Endothelial cell of umbilical vein (primary cell): ENCODE measurements at regions not wholly inside any gene's neighbourhood (a gene's known extent, or its start where the extent isn't known, plus 50 kb on each side); places are given as distances from the start of the nearest gene placed in this dataset.

ENCODE experiments used
- BruUV-seq: library from RNA; stranded (reverse); fragments of 400-500 nt; replicated peaks from 2 replicates; lab custom pipeline; 2021; lab: Mats Ljungman, UMichigan
- CTCF ChIA-PET: fragments of 300-600, 350-600 bp; sonication (Branson Sonifier 250); formaldehyde crosslinking; loops from one replicate; lab custom pipeline; 2021; ENCODE audit warnings: antibody characterized with exemption, inconsistent platforms; lab: Charles Lee
- POLR2A ChIA-PET: fragments of 300-600, 350-600 bp; sonication (Branson Sonifier 250); formaldehyde crosslinking; loops from one replicate; lab custom pipeline; 2021; ENCODE audit warnings: antibody characterized with exemption, inconsistent platforms; lab: Charles Lee
- DNase-seq: peaks from one replicate; pipeline ENCODE4 v3.0.0-alpha.2; 2011; ENCODE audit warnings: low read depth, low spot score
- FAIRE-seq: peaks from 2 replicates; lab custom pipeline; 2011; peaks lifted over from hg19 to GRCh38; lab: Jason Lieb, UNC
- H2AFZ ChIP-seq: 2 replicates; pipeline ENCODE4 v1.6.0; 2012; ENCODE audit warnings: low read depth, low read length, control low read depth, inconsistent platforms
- H3K27ac ChIP-seq: 2 replicates; pipeline ENCODE4 v1.5.1; 2011; ENCODE audit warnings: low read depth, mild to moderate bottlenecking, control low read depth, low read length, moderate library complexity; ENCODE audit not compliant: insufficient read depth
- H3K27me3 ChIP-seq, 2 experiments: 2 replicates each; pipeline versions ENCODE4 v1.6.0 to v1.6.1; 2011; ENCODE audit warnings: low read length in 2 of 2, mixed read lengths in 1 of 2; ENCODE audit not compliant: control insufficient read depth in 2 of 2, insufficient read depth in 2 of 2
- H3K36me3 ChIP-seq, 2 experiments: 2 replicates in 1 of 2; 3 replicates in 1 of 2; pipeline ENCODE4 v1.5.1; 2011; ENCODE audit warnings: low read length in 2 of 2, mild to moderate bottlenecking in 1 of 2, moderate library complexity in 1 of 2; ENCODE audit not compliant: control insufficient read depth in 2 of 2, insufficient read depth in 2 of 2; ENCODE audit errors: extremely low read depth in 1 of 2
- H3K4me1 ChIP-seq: 3 replicates; pipeline ENCODE4 v1.5.1; 2011; ENCODE audit warnings: mild to moderate bottlenecking, low read length; ENCODE audit not compliant: control insufficient read depth, insufficient read depth; ENCODE audit errors: extremely low read depth
- H3K4me2 ChIP-seq: 2 replicates; pipeline ENCODE4 v1.6.1; 2011; ENCODE audit warnings: low read length, control low read depth, mixed read lengths; ENCODE audit not compliant: insufficient read depth
- H3K4me3 ChIP-seq, 3 experiments: fragments of 200-600 bp in 1 of 3; sonication (generic), shearing (Covaris generic) in 1 of 3; replicated peaks in 1 of 3; 2 replicates each; pipeline ENCODE4 v1.5.1; 2011 to 2016; ENCODE audit warnings: control low read depth in 3 of 3, low read length in 3 of 3, mild to moderate bottlenecking in 2 of 3, inconsistent platforms in 1 of 3, low read depth in 1 of 3, moderate library complexity in 1 of 3; ENCODE audit not compliant: insufficient read depth in 1 of 3
- H3K79me2 ChIP-seq: 2 replicates; pipeline ENCODE4 v1.6.0; 2012; ENCODE audit warnings: low read length, inconsistent platforms; ENCODE audit not compliant: control insufficient read depth, insufficient read depth
- H3K9ac ChIP-seq: replicated peaks from 2 replicates; pipeline ENCODE3; 2011; ENCODE audit warnings: low read length, control low read depth; ENCODE audit not compliant: insufficient read depth; ENCODE audit errors: extremely low read depth
- H3K9me1 ChIP-seq: replicated peaks from 3 replicates; pipeline ENCODE4 v1.6.0; 2011; ENCODE audit warnings: mild to moderate bottlenecking, low read length; ENCODE audit not compliant: control insufficient read depth, insufficient read depth; ENCODE audit errors: extremely low read depth
- H3K9me3 ChIP-seq: replicated peaks from 2 replicates; pipeline ENCODE4 v1.5.1; 2012; ENCODE audit warnings: low read length, inconsistent platforms; ENCODE audit not compliant: control insufficient read depth, insufficient read depth
- H4K20me1 ChIP-seq: replicated peaks from 2 replicates; pipeline ENCODE3; 2011; ENCODE audit warnings: mild to moderate bottlenecking, low read length; ENCODE audit not compliant: control insufficient read depth, insufficient read depth; ENCODE audit errors: extremely low read depth
- EZH2 ChIP-seq: IDR thresholded peaks from 2 replicates; pipeline ENCODE4 v1.6.1; 2012; ENCODE audit warnings: borderline replicate concordance, low read depth, mild to moderate bottlenecking, moderate library complexity, low read length, inconsistent platforms; ENCODE audit not compliant: severe bottlenecking
- FOS ChIP-seq: IDR thresholded peaks from 2 replicates; pipeline ENCODE4 v1.6.1; 2011; ENCODE audit warnings: mild to moderate bottlenecking, low read length, moderate library complexity, borderline replicate concordance; ENCODE audit not compliant: insufficient read depth
- GATA2 ChIP-seq: IDR thresholded peaks from 2 replicates; pipeline ENCODE4 v1.7.0; 2011; ENCODE audit warnings: low read depth, mild to moderate bottlenecking, moderate library complexity, mixed read lengths, low read length; ENCODE audit not compliant: insufficient read length, insufficient read depth
- JUN ChIP-seq: IDR thresholded peaks from 2 replicates; pipeline ENCODE4 v1.6.1; 2011; ENCODE audit warnings: borderline replicate concordance, low read depth; ENCODE audit not compliant: insufficient read length, insufficient read depth
- MYC ChIP-seq: IDR thresholded peaks from one replicate; pipeline ENCODE4 v1.6.1; 2011; ENCODE audit warnings: mild to moderate bottlenecking, low read depth, low read length
- POLR2A ChIP-seq: IDR thresholded peaks from 2 replicates; pipeline ENCODE4 v1.6.1; 2012; ENCODE audit warnings: low read depth, mild to moderate bottlenecking, control low read depth, low read length
- POLR2AphosphoS5 ChIP-seq: IDR thresholded peaks from 2 replicates; pipeline ENCODE4 v1.6.1; 2012; ENCODE audit warnings: low read depth, mild to moderate bottlenecking, control low read depth, low read length, moderate library complexity; ENCODE audit not compliant: insufficient read depth
- dilution Hi-C: fragments of 300-500 bp; cut with MboI; formaldehyde crosslinking; loops from one replicate; pipeline ENCODE4 v1.15.0; 2019; ENCODE audit warnings: low sequenced_read_pairs; ENCODE audit not compliant: extremely low pct_ligation_motif_present
- intact Hi-C: fragments of 100-400 bp; cut with micrococcal nuclease; formaldehyde crosslinking; loops from one replicate; pipeline ENCODE4 v1.10.0; 2022
- TF ChIP-seq, protein P1 (sequence below), 2 donors: IDR thresholded peaks; 1 replicate in 1 of 2; 2 replicates in 1 of 2; pipeline ENCODE4 v1.5.1; 2011; ENCODE audit warnings: low read length in 2 of 2, mild to moderate bottlenecking in 2 of 2, moderate library complexity in 2 of 2, control low read depth in 1 of 2, inconsistent platforms in 1 of 2, low read depth in 1 of 2; ENCODE audit not compliant: insufficient read depth in 1 of 2; ENCODE audit errors: extremely low read depth in 1 of 2
- TF ChIP-seq, protein P2 (sequence below): IDR thresholded peaks from 2 replicates; pipeline ENCODE4 v1.6.1; 2011; ENCODE audit not compliant: insufficient read depth, insufficient read length

DNA sequence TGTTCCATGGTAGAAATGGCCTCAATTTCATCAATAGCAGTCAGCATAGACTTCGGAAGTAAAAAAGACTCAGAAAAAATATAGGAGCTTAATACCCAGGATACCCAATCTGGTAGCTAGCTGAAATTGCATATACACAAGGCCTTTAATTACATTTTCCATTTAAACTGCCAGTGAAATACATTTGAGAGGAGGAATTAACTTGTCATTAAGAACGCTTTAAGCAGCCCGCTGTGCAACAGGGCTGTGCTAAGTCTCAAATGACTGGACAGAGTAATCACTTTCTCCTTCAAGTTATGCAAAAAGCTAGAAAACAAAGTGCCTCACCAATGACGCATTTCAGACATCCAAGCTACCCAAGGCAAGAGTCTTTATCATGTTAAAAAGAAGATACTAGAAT lies 558.8 kb downstream of the MBD2 start:
- CTCF ChIA-PET, result no interaction called here
- H3K79me2 ChIP-seq, result no peaks in the 10 kb centered on the region
- POLR2A ChIA-PET, result no interaction called here
- no peaks in the 10 kb centered on the region for H3K4me1 ChIP-seq
- H3K4me2 ChIP-seq, result no peak overlapping the region
- no peaks in the 10 kb centered on the region for H3K27me3 ChIP-seq
- no peak overlapping the region for H3K27ac ChIP-seq
- no peak for DNase-seq
- no TSS peak for BruUV-seq
- no peaks in the 10 kb centered on the region for H3K36me3 ChIP-seq
- H3K9me3 ChIP-seq, result peaks cover 2% of the 10 kb centered on the region
- intact Hi-C loops (no loop called here), dilution Hi-C loops (no loop called here)
- no peaks in the 10 kb centered on the region for H3K9me1 ChIP-seq
- H2AFZ ChIP-seq, result no peak overlapping the region
- H3K4me3 ChIP-seq, result no peak overlapping the region
- H4K20me1 ChIP-seq, result no peaks in the 10 kb centered on the region
- FAIRE-seq, result no peak
- H3K9ac ChIP-seq, result no peak overlapping the region
- TF ChIP-seq, protein P1, sequence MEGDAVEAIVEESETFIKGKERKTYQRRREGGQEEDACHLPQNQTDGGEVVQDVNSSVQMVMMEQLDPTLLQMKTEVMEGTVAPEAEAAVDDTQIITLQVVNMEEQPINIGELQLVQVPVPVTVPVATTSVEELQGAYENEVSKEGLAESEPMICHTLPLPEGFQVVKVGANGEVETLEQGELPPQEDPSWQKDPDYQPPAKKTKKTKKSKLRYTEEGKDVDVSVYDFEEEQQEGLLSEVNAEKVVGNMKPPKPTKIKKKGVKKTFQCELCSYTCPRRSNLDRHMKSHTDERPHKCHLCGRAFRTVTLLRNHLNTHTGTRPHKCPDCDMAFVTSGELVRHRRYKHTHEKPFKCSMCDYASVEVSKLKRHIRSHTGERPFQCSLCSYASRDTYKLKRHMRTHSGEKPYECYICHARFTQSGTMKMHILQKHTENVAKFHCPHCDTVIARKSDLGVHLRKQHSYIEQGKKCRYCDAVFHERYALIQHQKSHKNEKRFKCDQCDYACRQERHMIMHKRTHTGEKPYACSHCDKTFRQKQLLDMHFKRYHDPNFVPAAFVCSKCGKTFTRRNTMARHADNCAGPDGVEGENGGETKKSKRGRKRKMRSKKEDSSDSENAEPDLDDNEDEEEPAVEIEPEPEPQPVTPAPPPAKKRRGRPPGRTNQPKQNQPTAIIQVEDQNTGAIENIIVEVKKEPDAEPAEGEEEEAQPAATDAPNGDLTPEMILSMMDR (IDR thresholded peaks at IDR 0.05; ENCODE audit: extremely low read depth in 1 of 2, insufficient read depth in 1 of 2, low read depth in 1 of 2, low read length in 2 of 2), result no peak
- TF ChIP-seq POLR2AphosphoS5 (no peak), POLR2A (no peak), JUN (no peak), FOS (no peak), MYC (no peak), EZH2 (no peak), GATA2 (no peak)
- TF ChIP-seq, protein P2, sequence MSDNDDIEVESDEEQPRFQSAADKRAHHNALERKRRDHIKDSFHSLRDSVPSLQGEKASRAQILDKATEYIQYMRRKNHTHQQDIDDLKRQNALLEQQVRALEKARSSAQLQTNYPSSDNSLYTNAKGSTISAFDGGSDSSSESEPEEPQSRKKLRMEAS, result no peak
